HG03097 (cell line): ENCODE measurements at regions not wholly inside any gene's neighbourhood (a gene's known extent, or its start where the extent isn't known, plus 50 kb on each side); places are given as distances from the start of the nearest gene placed in this dataset.

Experiments used
- ATAC-seq: cut with Tn5 transposase; IDR thresholded peaks from one replicate; pipeline ENCODE4 v1.9.1; 2021; ENCODE audit not compliant: unreplicated experiment, low FRiP score

- no peak for ATAC-seq
Observed at GRCh38 chr2:198471291-198471690, 666.9 kb downstream of the PLCL1 start.

DNA sequence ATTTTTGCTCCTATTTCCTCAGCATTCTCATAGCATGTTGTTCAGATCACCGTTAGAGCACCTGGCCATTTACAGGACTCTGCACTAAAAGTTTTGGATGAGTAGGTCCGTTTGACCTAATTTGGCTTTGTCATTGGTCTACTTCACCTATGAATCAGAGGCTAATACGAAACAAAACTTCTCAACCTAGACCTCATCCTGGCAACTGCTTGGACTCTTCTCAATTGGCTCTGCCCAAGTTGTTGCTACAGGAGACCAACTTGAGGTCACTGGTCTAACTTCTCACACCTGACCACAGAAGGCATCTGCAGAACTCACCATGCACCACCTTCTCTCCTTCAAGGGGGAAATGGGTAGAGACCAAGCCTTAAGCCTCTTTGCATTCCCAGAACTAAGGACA is 663.7 kb downstream of the PLCL1 start:
- ATAC-seq: no peak

GRCh38 chr2:198465970-198466369 is 661.6 kb downstream of the PLCL1 start:
- ATAC-seq: no peak

DNA sequence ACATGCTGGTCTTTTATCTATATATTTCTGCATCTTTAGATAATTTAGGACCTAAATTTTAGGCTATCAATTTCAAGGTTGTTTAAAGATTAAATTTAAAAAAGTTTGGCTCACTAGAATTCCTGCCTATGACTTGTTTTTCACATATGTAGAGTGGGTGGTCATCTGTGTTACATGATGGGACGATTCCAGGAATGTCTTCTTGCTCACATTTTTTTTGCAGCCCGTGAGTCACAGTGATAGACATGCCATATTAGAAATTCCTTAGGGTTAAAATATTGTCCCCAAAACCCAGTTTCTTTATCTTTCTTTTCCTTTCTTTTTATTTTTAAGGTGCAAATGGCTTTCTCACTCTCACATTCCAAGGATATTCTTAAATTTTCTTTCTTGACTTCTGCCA is 652.0 kb downstream of the PLCL1 start:
- no peak for ATAC-seq

DNA sequence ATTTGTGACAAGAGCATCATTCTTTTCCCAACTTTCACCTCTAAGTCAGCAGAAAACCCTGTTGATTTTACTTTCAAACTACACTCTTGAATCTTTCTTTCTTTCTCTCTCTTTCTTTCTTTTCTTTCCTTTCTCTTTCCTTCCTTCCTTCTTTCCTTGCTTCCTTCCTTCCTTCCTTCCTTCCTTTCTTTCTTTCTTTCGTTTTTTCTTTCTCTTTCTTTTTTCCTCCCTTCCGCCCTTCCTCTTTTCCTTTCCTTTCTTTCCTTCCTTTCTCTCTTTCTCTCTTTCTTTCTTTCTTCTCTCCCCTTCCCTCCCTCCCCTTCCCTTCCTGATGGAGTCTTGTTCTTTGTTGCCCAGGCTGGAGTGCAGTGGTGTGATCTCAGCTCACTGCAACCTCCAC is 649.5 kb downstream of the PLCL1 start:
- ATAC-seq: no peak

GRCh38 chr2:198452327-198452726 is 647.9 kb downstream of the PLCL1 start:
- no peak for ATAC-seq

DNA sequence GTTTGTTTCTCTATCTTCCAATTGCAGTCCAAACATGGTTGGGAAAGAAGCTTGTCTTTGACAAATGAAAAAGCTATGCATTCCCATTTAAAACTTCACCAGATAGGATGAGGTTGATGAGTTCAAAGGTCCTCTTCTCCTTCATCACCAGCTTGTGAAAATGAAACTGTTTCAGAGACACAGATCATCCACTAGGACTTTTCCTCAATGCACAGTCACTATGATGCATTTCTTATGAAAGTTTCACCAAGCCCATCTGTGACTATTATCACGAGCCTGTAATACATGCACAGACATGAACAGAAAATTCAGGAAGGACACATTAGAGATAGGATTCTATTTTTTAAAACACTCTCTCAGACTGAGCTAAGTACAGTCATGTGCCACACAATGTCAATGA is 644.4 kb downstream of the PLCL1 start:
- ATAC-seq: no peak

DNA sequence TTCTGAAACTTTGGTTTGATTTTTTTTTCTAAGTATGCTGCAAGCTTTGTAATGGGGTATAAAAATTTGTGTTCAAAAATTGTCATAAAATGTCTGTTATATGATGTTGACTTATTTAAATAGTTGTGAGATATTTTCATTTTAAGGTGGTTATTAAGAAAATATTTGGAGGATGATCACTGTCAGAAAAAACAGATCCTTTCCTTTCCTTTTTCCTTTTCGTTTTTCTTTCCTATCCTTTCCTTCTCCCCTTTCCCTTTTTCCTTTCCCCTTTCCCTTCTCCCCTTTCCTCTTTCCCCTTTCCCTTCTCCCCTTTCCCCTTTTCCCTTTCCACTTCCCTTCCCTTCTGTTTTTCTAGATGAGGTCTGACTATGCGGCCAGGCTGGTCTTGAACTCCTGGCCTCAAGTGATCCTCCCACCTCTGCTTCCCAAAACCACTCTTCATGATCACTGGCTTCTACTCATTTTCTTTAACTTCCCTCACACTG is 640.5 kb downstream of the PLCL1 start:
- no peak for ATAC-seq

GRCh38 chr2:198441901-198442300 is 637.5 kb downstream of the PLCL1 start:
- no peak for ATAC-seq

DNA sequence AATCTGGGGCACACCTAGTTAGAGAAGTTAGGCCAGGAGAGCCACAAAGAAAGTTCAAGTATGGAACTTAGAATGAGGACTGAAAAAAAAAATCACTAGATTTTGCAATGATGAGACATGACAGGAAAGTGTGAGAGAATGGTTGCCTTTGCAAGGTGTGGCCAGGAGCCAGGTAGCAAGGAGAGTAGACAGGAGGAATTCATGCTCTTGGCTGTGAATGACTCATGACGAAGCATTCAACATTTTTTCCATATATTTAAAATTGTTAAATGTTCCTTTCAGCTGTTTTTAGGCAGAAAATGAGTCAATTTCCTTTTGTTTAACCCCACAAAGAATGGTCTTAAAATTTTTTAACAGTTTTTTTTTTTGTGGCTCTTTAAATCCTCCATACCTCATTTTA is 636.9 kb downstream of the PLCL1 start:
- no peak for ATAC-seq

DNA sequence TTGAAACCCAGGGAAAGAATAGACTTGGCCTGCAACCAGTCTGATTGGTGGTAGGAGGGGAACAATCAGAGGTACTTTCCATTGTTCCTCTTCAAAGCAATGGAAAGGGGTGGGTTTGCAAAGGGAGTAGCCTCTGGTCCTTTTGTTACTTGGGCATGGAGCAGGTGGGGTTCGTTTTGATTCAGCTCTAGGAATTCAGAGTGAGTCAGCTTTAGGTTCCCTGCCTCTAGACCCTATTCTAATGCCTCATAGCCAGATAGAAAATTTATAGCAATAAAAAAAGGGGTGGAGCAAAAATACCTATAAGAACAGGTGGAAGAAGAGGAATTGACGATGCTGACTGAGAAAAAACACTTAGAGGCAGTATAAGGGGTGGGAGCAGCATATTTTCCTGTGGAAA is 636.4 kb downstream of the PLCL1 start:
- ATAC-seq: no peak

DNA sequence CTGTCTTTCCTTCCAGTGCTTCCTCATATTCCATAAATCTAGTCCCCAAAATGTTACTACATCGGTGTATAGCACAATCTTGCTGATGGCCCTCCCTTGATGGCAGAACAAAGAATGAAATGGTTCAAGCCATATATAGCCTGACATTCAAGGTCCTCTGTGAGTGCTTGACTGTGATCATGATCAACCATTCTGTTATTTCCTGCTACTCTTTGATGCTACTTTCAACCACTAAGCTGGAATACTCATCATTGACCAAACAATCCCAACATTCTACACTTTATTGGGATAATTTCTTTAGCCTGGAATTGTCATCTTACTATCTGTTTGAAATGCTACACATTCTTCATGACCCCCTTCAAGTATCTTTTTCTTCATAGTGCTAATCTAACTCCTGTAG is 633.9 kb downstream of the PLCL1 start:
- ATAC-seq: no peak

DNA sequence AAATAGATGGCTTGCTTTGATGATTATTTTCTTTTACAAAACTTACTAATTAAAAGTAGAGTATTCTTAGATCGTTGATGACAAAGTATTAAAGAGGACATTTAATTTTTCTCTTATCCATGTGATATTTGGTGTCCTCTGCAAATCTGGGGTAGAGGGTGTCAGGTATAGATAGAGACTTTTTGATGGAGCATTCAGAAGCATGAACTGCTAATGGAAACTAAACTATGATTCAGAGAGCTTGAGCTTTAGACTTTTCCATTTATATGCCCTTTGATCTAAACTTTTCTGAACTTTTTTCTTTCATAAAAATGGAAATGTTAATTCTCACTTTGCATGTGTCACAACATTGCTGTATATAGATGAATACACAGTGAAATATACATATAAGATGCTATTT is 619.7 kb downstream of the PLCL1 start:
- ATAC-seq: no peak

DNA sequence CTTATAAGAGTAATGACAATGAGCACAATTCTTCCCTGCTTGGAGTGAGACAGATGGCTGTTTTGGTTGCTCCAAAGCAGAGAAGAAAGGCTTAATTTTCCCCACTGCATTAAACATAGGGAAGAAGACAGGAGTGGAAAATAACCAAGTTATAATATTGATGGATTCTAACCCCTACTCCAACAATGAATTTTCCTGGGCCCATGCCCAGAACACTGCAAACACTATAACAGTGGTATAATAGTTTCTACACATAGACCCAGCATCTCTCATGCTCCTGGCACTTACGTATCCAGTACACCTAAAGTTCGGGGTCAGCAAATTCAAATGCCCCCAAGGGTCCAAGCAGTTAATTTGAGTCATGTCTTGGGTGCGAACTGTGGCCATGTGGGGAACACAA is 613.4 kb downstream of the PLCL1 start:
- no peak for ATAC-seq

DNA sequence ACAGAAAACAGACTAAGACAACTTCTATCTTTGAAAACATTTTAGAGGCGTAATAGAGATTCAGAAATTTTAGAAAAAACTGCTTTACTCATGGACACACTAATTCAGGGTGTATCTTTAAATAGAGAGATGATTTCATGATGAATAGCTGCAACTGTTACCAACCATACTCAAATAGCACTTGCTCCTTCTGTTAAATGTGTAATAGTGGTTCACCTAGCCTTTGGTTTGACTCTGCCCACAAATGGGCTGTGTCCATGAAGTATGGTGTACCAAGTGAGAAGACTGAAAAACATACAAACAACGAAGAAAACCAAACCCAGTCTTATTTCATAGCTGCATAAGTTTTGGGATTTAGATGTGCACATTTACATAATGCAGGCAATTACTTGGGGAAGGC is 610.6 kb downstream of the PLCL1 start:
- no peak for ATAC-seq

DNA sequence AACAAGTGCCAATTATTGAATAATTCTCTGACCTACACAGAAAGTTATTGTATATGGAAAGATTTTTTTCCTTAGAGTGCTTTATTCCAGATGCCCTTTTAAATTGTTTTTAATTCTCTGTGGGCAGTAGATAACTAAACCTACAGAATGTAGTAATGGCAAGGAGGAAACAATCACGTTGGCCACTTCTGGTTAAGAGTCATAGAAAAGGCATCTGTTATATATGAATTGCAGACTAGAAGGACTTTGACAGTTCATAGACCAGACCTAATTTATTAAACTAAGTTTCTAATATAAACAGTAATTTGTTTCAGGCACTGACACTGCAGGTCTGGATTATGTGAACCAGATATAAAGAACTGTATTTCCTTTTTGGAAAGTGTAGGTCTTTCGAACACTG is 607.5 kb downstream of the PLCL1 start:
- ATAC-seq: no peak

GRCh38 chr2:198408171-198408570 is 603.8 kb downstream of the PLCL1 start:
- ATAC-seq: no peak

DNA sequence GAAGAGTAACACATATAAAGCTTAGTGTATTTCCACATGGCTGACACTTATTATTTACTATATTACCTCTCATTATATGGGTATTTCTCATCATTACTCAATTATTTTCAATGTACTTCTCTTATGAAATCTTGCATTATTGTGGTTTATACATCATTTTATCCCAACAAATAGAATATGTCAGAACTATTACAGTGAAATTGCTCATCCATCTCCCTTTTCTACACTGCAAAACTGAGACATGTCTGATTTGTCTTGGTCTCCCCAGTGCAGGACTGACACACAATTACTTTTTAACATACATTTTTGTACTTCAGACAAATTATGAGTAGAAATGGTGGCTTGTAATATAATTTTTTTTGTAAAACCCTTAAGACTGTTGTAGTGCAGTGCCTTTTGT is 600.9 kb downstream of the PLCL1 start:
- ATAC-seq: no peak

- no peak for ATAC-seq
Observed at GRCh38 chr2:198401644-198402043, 597.3 kb downstream of the PLCL1 start.

- no peak for ATAC-seq
Observed at GRCh38 chr2:198400999-198401398, 596.6 kb downstream of the PLCL1 start.

- no peak for ATAC-seq
Observed at GRCh38 chr2:198394208-198394607, 589.8 kb downstream of the PLCL1 start.

DNA sequence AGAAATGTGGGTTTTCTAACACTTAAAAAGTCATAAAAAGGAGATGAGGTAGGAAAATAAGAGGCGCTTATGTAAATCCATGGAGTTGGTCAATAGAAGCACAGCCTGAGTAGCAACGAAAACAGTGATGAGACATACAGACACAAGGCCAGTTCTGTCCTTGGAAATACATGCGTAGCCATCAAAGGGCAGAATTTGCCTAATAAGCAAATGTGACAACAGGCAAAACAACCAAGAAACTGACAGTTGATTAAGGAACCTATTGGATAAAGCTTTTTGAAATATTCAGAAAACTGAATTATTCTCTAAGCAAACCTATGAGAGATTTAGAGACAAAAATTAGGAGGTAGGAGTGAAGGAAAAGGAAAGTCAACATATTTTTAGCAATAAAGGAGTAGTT is 586.3 kb downstream of the PLCL1 start:
- no peak for ATAC-seq

DNA sequence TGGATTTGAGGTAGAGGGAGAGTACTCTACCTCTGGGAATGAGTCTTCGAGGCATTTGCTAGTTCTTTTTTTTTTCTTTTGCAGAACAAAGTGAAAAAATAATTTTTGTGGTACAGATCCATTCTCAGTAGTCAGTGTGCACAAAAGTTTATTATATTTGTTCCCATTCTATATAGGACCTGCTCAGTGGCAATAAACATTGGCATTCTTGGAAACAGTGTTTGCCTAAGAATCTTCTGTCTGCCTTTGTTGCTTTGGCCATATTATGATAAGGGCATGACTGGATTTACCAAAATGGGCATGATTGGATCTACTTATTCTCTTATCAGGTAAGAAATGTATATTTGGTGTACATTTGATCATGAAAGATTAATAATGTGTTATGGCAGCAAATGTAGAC is 583.3 kb downstream of the PLCL1 start:
- no peak for ATAC-seq

GRCh38 chr2:198385856-198386255 is 581.5 kb downstream of the PLCL1 start:
- ATAC-seq: no peak
